Brain microvascular endothelial cell (primary cell): ENCODE measurements at regions not wholly inside any gene's neighbourhood (a gene's known extent, or its start where the extent isn't known, plus 50 kb on each side); places are given as distances from the start of the nearest gene placed in this dataset.

Source experiments
- DNase-seq: peaks from one replicate; pipeline ENCODE4 v3.0.0-alpha.2; 2020
- H3K27ac ChIP-seq: fragments of 250-450 bp; sonication (Bioruptor Pico); 2 replicates; pipeline ENCODE4 v1.5.1; 2020; ENCODE audit warnings: mild to moderate bottlenecking, moderate library complexity
- H3K27me3 ChIP-seq: fragments of 250-450 bp; sonication (Bioruptor Pico); replicated peaks from 2 replicates; pipeline ENCODE4 v1.5.1; 2020; ENCODE audit warnings: mild to moderate bottlenecking
- H3K36me3 ChIP-seq: fragments of 250-450 bp; sonication (Bioruptor Pico); replicated peaks from 2 replicates; pipeline ENCODE4 v1.5.1; 2020; ENCODE audit warnings: mild to moderate bottlenecking
- H3K4me3 ChIP-seq: 2 replicates; pipeline ENCODE4 v1.5.1; 2011; ENCODE audit warnings: low read depth, mild to moderate bottlenecking, control low read depth, low read length, moderate library complexity
- in situ Hi-C: cut with HindIII; loops from 2 replicates; pipeline ENCODE4 v1.10.0; 2017; ENCODE audit warnings: low sequenced_read_pairs, low pct_ligation_motif_present
- TF ChIP-seq, protein P1 (sequence below): IDR thresholded peaks from 2 replicates; pipeline ENCODE4 v1.5.1; 2011; ENCODE audit warnings: low read depth, mild to moderate bottlenecking, moderate library complexity, low read length, control low read depth, inconsistent platforms; ENCODE audit errors: missing control alignments

DNA sequence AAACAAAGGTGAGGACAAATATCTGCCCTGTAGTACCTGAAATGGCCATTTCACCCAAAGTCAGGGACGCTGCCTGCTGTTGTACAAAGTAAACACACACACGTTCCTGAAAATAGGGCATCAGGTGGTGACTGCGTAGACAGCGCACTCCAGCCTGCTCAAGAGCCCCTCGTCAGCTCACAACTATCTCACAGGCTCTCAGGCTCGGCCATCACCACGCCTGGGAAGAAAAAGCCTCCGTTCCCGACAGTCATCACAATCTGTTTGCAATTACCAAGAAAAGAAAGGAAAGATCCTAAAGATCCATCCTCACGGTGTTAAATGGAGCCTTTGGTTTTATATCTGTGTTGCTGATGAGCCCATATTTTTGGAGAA lies 230.2 kb downstream of the ZNF516 start:
- in situ Hi-C loops, result no loop called here
- TF ChIP-seq, protein P1, sequence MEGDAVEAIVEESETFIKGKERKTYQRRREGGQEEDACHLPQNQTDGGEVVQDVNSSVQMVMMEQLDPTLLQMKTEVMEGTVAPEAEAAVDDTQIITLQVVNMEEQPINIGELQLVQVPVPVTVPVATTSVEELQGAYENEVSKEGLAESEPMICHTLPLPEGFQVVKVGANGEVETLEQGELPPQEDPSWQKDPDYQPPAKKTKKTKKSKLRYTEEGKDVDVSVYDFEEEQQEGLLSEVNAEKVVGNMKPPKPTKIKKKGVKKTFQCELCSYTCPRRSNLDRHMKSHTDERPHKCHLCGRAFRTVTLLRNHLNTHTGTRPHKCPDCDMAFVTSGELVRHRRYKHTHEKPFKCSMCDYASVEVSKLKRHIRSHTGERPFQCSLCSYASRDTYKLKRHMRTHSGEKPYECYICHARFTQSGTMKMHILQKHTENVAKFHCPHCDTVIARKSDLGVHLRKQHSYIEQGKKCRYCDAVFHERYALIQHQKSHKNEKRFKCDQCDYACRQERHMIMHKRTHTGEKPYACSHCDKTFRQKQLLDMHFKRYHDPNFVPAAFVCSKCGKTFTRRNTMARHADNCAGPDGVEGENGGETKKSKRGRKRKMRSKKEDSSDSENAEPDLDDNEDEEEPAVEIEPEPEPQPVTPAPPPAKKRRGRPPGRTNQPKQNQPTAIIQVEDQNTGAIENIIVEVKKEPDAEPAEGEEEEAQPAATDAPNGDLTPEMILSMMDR, result no peak
- H3K4me3 ChIP-seq, result no peak overlapping the region

DNA sequence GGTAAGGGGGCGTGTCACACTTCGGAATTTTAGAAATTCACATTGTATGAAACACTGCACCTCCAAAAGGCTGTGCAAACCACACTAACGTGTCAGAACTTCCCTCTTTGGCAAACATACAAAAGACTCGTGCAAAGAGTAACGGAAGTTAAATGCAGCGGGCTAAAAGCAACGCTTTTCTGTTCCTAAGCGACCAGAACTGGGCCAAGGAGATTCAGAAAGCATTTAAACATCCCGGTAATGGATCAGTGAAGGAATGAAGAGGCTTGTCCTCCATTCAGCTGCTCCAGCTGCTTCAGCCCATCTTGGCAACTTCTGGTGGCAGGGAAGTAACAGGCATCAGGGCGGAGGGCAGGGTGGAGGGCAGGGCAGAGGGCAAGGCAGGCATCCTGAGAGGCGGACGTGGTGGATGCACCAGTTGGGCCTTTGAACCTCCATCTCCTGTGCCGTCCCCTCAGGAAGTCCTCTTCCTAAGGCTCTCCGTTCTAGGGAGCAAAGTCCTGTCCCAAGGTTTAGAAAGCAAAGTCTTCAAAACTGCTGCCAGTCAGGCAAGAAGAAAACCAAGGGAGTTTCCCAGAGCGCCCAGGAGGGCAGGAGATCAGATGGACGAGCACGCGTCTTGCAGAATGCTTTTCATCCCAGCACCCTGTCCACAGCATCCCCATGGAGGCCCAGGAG lies 230.7 kb downstream of the ZNF516 start:
- in situ Hi-C loops, result no loop called here
- H3K36me3 ChIP-seq, result no peaks in the 10 kb centered on the region
- no peaks in the 10 kb centered on the region for H3K27me3 ChIP-seq
- TF ChIP-seq, protein P1, result no peak
- no peak for DNase-seq
- H3K27ac ChIP-seq, result no peak overlapping the region
- H3K4me3 ChIP-seq, result no peak overlapping the region

More for the DNA sequence above, 230.2 kb downstream of the ZNF516 start:
- DNase-seq, result no peak
- no peaks in the 10 kb centered on the region for H3K36me3 ChIP-seq
- H3K27ac ChIP-seq, result no peak overlapping the region
- H3K27me3 ChIP-seq, result no peaks in the 10 kb centered on the region

DNA sequence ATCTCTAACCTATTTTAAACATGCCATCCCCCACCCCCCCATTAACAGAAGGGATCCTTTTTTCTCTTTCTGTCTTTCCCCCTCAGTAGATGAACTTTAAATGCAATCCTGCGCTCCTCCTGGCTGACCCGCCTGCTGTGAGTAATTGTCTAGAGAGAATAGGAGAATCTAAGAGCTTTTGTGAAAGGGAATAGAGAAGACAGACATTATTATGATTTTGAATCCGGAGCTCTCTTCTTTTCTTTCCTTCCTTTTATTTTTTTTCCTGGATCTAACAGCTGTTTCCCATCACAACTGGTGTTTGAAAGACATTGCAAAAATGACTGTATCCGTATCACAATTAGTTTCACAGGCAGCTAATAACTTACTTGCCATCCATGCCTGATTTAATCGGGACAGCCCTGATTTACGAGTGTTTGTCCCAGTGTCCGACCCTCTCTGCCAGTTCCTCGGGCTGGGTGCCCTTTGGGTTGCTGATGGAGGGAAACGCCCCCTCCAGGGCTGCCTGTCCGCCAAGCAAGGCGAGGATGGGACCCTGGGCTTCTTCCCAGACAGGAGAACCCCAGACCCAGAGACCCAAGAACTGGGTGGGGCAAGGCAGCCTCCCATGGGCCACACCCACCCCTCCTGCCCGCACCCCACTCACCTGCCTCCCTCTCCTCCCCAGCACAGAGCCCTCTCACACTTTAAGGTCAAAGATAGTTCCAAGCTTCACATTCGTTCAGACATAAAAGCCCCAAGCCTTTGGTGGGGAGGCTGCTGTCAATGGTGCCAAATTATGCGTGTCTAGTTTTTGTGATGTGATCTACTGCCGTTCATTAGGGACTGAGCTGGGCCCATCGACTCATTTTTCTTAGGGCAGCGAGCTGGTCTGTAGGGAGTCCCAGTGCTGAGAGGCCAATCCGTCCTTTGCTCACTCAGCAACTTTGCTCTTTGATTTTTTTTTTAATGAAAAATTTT lies 231.7 kb downstream of the ZNF516 start:
- Histone ChIP-seq H3K27me3 (no peaks in the 10 kb centered on the region), H3K4me3 (no peak overlapping the region), H3K36me3 (no peaks in the 10 kb centered on the region), H3K27ac (no peak overlapping the region)
- no peak for DNase-seq
- in situ Hi-C loops, result no loop called here
- TF ChIP-seq, protein P1, result no peak

- DNase-seq, result no peak
- in situ Hi-C loops, result no loop called here
- TF ChIP-seq, protein P1, result no peak
- no peak overlapping the region for H3K4me3 ChIP-seq
- H3K27me3 ChIP-seq, result no peaks in the 10 kb centered on the region
- H3K36me3 ChIP-seq, result no peaks in the 10 kb centered on the region
- no peak overlapping the region for H3K27ac ChIP-seq
Observed at GRCh38 chr18:76260941-76261472, 234.0 kb downstream of the ZNF516 start.

GRCh38 chr18:76259711-76260110 lies 235.3 kb downstream of the ZNF516 start:
- no peak for DNase-seq
- TF ChIP-seq, protein P1, result no peak
- H3K4me3 ChIP-seq, result no peak overlapping the region
- H3K36me3 ChIP-seq, result no peaks in the 10 kb centered on the region
- in situ Hi-C loops, result no loop called here
- no peaks in the 10 kb centered on the region for H3K27me3 ChIP-seq
- no peak overlapping the region for H3K27ac ChIP-seq
